ENCODE measurements at regions not wholly inside any gene's neighbourhood (a gene's known extent, or its start where the extent isn't known, plus 50 kb on each side); places are given as distances from the start of the nearest gene placed in this dataset.

DNA sequence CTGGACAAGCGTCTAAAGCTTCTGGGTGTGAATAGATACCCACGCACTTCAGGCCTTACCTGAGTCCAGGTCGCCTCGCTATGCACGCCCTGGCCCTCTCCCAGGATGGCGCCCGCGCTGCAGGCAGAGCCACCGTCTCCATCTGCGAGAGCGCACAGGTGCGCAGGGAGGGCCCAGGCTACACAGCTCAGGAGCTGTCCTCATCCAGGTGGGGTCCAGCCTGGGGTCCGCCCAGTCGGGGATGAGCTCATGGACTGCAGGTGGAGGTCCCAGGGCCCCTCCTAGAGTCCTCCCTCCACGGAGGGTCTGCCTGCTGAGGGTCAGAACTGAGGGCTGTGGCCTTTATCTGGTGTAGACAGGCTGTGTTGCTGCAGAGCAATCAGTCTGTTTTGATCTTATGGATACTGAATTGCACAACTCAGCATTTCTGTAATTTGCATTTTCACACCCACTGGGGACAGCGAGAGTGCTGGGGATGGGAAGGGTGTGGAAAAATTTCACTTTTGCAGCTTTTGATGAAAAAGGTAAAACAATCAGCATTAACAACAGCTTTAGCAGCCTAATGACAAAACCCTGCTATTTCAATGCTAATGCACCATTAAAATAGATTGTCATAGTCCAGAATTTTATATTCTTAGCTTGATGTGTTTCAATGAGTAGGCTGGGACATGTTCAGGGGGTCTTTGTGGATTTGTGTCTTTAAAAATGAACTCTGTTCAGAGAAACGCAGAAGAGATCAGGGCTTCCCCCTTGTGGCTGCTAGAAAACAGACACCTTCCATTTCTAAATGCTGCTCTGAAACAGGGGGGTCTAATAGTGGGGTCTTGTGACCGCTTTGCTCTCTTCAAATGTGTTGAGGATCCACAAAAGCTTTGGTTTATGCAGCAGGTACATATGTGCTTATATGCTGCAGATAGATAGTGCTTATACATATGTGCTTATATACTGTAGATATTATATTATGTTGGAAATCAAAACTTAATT lies 77.8 kb upstream of the PHACTR3 start:
- no peak overlapping the region for H3K27ac Mint-ChIP-seq
- Histone ChIP-seq H4K20me1 (ENCODE audit: control insufficient read depth, insufficient read depth, insufficient read length) (no peaks in the 10 kb centered on the region), H4K8ac (replicated peaks; ENCODE audit: insufficient read length, low read depth, low read length) (no peak overlapping the region), H3K79me1 (ENCODE audit: insufficient read depth, low read depth, low read length, poor library complexity, severe bottlenecking) (no peaks in the 10 kb centered on the region), H2AK5ac (ENCODE audit: insufficient read length, low read length) (no peak overlapping the region), H2BK20ac (ENCODE audit: low read depth, low read length, poor library complexity, severe bottlenecking) (no peak overlapping the region), H3K4ac (ENCODE audit: low read depth, low read length) (no peak overlapping the region), H3K9me3 (ENCODE audit: control insufficient read depth, low read depth, low read length) (no peaks in the 10 kb centered on the region), H4K5ac (ENCODE audit: insufficient read length, low read depth, low read length) (no peak overlapping the region), H2BK12ac (ENCODE audit: insufficient read length, low read depth, low read length) (no peak overlapping the region), H3K27ac (ENCODE audit: insufficient read length, low read depth, low read length) (no peak overlapping the region), H3K14ac (ENCODE audit: insufficient read depth, low read length) (0 out of 2 replicates have a peak overlapping the region, but pooled peaks have one; percentile 22), H3T11ph (ENCODE audit: low read length) (no peak overlapping the region), H3K4me1 (ENCODE audit: insufficient read depth, low read length) (no peaks in the 10 kb centered on the region), H3K4me2 (ENCODE audit: insufficient read depth, insufficient read length, low read length) (peak overlapping the region; percentile 18), H3K27me3 (ENCODE audit: insufficient read depth, low read length) (no peaks in the 10 kb centered on the region; the same call in 1 of the 2 replicates), H4K91ac (ENCODE audit: insufficient read length, low read depth, low read length) (no peak overlapping the region), H3K79me2 (ENCODE audit: insufficient read depth, low read length) (no peaks in the 10 kb centered on the region), H2BK15ac (ENCODE audit: low read depth, low read length) (no peak overlapping the region), H3K23me2 (ENCODE audit: insufficient read length, low read depth, low read length, poor library complexity, severe bottlenecking) (no peaks in the 10 kb centered on the region), H3K56ac (ENCODE audit: insufficient read length, low read depth, low read length) (no peak overlapping the region), H2AFZ (ENCODE audit: low read length) (no peak overlapping the region), H3K23ac (ENCODE audit: insufficient read length, low read depth, low read length) (no peak overlapping the region), H2BK5ac (ENCODE audit: insufficient read length, low read length) (no peak overlapping the region), H2BK120ac (ENCODE audit: low read depth, low read length, poor library complexity, severe bottlenecking) (no peak overlapping the region), H3K9ac (ENCODE audit: extremely low read depth, insufficient read length, low read length) (no peak overlapping the region), H3K18ac (ENCODE audit: insufficient read length, low read depth, low read length) (no peak overlapping the region)
- H3K4me1 Mint-ChIP-seq: peaks cover 6% of the 10 kb centered on the region in 2 experiments
- TF ChIP-seq, protein P1, sequence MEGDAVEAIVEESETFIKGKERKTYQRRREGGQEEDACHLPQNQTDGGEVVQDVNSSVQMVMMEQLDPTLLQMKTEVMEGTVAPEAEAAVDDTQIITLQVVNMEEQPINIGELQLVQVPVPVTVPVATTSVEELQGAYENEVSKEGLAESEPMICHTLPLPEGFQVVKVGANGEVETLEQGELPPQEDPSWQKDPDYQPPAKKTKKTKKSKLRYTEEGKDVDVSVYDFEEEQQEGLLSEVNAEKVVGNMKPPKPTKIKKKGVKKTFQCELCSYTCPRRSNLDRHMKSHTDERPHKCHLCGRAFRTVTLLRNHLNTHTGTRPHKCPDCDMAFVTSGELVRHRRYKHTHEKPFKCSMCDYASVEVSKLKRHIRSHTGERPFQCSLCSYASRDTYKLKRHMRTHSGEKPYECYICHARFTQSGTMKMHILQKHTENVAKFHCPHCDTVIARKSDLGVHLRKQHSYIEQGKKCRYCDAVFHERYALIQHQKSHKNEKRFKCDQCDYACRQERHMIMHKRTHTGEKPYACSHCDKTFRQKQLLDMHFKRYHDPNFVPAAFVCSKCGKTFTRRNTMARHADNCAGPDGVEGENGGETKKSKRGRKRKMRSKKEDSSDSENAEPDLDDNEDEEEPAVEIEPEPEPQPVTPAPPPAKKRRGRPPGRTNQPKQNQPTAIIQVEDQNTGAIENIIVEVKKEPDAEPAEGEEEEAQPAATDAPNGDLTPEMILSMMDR (conservative IDR thresholded peaks at IDR 0.05): peak; percentile 65
- peaks cover 79% of the 10 kb centered on the region for H3K27me3 Mint-ChIP-seq (ENCODE audit: low read depth)
- WGBS (ENCODE audit: extremely low coverage, insufficient read length, low lambda C conversion rate): no CpG with 5 or more reads among the region's 18 CpGs
- H3K36me3 Mint-ChIP-seq (ENCODE audit: insufficient read depth in 1 of 3, low read depth in 3 of 3): no peaks in the 10 kb centered on the region
- peak overlapping the region in 1 of 2 experiments; percentile 21; a peak in 2 of 5 replicates for H3K4me3 Mint-ChIP-seq
- DNase-seq: peak; percentile 43
- H3K9me3 Mint-ChIP-seq: peaks cover 3 to 12% of the 10 kb centered on the region in 2 experiments; a peak in 3 of 5 replicates

Measured in H9 (cell line).